SK-N-MC (cell line): ENCODE measurements at regions not wholly inside any gene's neighbourhood (a gene's known extent, or its start where the extent isn't known, plus 50 kb on each side); places are given as distances from the start of the nearest gene placed in this dataset.

Experiments
- EZH2 ChIP-seq: fragments of 200-600 bp; sonication (generic); IDR thresholded peaks from one replicate; pipeline ENCODE4 v1.6.1; 2017; ENCODE audit warnings: antibody characterized with exemption
- POLR2AphosphoS5 ChIP-seq: IDR thresholded peaks from 2 replicates; pipeline ENCODE4 v1.6.1; 2012; ENCODE audit warnings: mild to moderate bottlenecking, low read depth, low read length, borderline replicate concordance

DNA sequence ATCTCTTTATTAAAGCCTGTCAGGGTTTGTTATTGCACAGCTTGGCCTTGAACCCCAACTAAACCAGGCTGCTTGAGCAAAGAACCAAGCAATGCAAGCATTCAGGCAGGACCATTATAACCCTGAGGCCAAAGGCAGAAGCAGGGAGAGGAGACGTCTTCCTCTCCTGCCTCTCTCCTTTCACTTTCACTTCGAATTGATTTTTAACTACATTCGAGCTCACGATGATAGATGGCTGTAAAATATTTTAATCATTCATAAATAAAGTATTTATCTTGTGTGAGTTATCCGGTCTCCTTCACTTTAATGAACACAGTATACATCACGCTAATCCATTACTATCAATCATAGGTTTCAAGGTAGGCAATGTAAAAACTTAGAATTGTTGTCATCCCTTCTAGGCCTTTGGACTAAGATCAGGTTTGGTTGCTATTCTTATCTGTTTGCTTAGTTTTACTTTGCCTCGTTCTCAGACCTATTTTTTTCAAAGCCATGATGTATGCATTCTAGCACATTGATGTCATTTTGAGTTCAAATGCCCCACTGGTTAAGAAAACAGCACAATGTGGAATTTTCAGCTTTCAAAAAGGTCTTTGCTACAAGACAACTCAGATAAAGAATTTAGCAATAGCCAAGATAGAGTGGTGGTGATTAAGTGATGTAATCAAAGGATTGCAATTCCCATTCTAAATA is 480.2 kb upstream of the RUNX1 start:
- TF ChIP-seq POLR2AphosphoS5 (no peak), EZH2 (no peak)
